ENCODE measurements at regions not wholly inside any gene's neighbourhood (a gene's known extent, or its start where the extent isn't known, plus 50 kb on each side); places are given as distances from the start of the nearest gene placed in this dataset.

DNA sequence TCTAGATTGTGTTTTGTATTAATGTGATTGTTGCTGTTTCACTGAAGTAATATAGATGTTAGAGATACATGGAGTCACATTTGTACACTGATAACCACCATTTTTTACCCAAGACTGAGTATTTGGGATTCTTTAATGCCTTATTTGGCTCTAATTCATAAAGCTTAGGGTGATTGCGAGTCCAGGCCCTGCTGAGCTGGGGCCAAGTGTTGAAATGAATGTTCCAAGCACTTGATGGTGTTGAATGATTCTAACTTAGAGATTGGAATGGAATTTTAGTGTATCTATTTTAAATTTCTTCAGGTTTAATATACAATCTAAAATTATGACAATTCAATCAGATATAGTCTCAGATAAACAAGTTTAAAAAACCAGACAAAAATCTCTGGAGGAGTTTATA lies 329.4 kb upstream of the SLC35B3 start:
- TF ChIP-seq, protein P1, sequence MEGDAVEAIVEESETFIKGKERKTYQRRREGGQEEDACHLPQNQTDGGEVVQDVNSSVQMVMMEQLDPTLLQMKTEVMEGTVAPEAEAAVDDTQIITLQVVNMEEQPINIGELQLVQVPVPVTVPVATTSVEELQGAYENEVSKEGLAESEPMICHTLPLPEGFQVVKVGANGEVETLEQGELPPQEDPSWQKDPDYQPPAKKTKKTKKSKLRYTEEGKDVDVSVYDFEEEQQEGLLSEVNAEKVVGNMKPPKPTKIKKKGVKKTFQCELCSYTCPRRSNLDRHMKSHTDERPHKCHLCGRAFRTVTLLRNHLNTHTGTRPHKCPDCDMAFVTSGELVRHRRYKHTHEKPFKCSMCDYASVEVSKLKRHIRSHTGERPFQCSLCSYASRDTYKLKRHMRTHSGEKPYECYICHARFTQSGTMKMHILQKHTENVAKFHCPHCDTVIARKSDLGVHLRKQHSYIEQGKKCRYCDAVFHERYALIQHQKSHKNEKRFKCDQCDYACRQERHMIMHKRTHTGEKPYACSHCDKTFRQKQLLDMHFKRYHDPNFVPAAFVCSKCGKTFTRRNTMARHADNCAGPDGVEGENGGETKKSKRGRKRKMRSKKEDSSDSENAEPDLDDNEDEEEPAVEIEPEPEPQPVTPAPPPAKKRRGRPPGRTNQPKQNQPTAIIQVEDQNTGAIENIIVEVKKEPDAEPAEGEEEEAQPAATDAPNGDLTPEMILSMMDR (conservative IDR thresholded peaks at IDR 0.05 in 1 of 2, IDR thresholded peaks at IDR 0.05 in 1 of 2; ENCODE audit: extremely low read depth in 1 of 2, insufficient read depth in 1 of 2, low read depth in 1 of 2, low read length in 2 of 2): no peak
- no peak for TF ChIP-seq EZH2 (IDR thresholded peaks at IDR 0.05; ENCODE audit: borderline replicate concordance, low read length)

Data from mammary epithelial cell (primary cell).